ENCODE measurements at regions not wholly inside any gene's neighbourhood (a gene's known extent, or its start where the extent isn't known, plus 50 kb on each side); places are given as distances from the start of the nearest gene placed in this dataset.
"Not testable (repeated sequence)": the region's sequence is repeated elsewhere in the genome, so short reads cannot be mapped to it uniquely, and the experiment has no call there.

- H3K4me3 ChIP-seq (ENCODE audit: low read depth, low read length) = no peak overlapping the region
- TF ChIP-seq CTCF (IDR thresholded peaks at IDR 0.05; ENCODE audit: low read depth, low read length) = no peak
Observed at GRCh38 chr7:66558201-66558641, 70.5 kb upstream of the KCTD7 start.

- TF ChIP-seq CTCF (IDR thresholded peaks at IDR 0.05; ENCODE audit: low read depth, low read length) = no peak
Observed at GRCh38 chr7:66558660-66559465, 69.8 kb upstream of the KCTD7 start.

GRCh38 chr7:66564045-66564444 lies 64.6 kb upstream of the KCTD7 start:
- no peak overlapping the region for H3K4me3 ChIP-seq (ENCODE audit: low read depth, low read length)
- no peak for TF ChIP-seq CTCF (IDR thresholded peaks at IDR 0.05; ENCODE audit: low read depth, low read length)

More at GRCh38 chr7:66558660-66559465, 69.8 kb upstream of the KCTD7 start:
- H3K4me3 ChIP-seq (ENCODE audit: low read depth, low read length) = no peak overlapping the region

- H3K4me3 ChIP-seq (ENCODE audit: low read depth, low read length) = not testable (repeated sequence)
Observed at GRCh38 chr7:66570179-66570578, 58.5 kb upstream of the KCTD7 start.

- H3K4me3 ChIP-seq (ENCODE audit: low read depth, low read length) = no peak overlapping the region
- TF ChIP-seq CTCF (IDR thresholded peaks at IDR 0.05; ENCODE audit: low read depth, low read length) = no peak
Observed at GRCh38 chr7:66571568-66571967, 57.1 kb upstream of the KCTD7 start.

GRCh38 chr7:66573782-66574495 lies 54.7 kb upstream of the KCTD7 start:
- not testable (repeated sequence) for H3K4me3 ChIP-seq (ENCODE audit: low read depth, low read length)

GRCh38 chr7:66574768-66575167 lies 53.9 kb upstream of the KCTD7 start:
- H3K4me3 ChIP-seq (ENCODE audit: low read depth, low read length) = not testable (repeated sequence)

GRCh38 chr7:66575398-66575797 lies 53.3 kb upstream of the KCTD7 start:
- H3K4me3 ChIP-seq (ENCODE audit: low read depth, low read length) = no peak overlapping the region
- TF ChIP-seq CTCF (IDR thresholded peaks at IDR 0.05; ENCODE audit: low read depth, low read length) = no peak

- TF ChIP-seq CTCF (IDR thresholded peaks at IDR 0.05; ENCODE audit: low read depth, low read length) = no peak
- H3K4me3 ChIP-seq (ENCODE audit: low read depth, low read length) = no peak overlapping the region
Observed at GRCh38 chr7:66576646-66577045, 52.0 kb upstream of the KCTD7 start.

All from WI38 (cell line).